B cell (primary cell): ENCODE measurements at regions not wholly inside any gene's neighbourhood (a gene's known extent, or its start where the extent isn't known, plus 50 kb on each side); places are given as distances from the start of the nearest gene placed in this dataset.

Experiments used
- EZH2 ChIP-seq: IDR thresholded peaks from 2 replicates; pipeline ENCODE4 v1.6.1; 2012; ENCODE audit warnings: borderline replicate concordance, low read depth, mild to moderate bottlenecking, moderate library complexity, low read length; ENCODE audit not compliant: insufficient read depth, poor library complexity, severe bottlenecking
- TF ChIP-seq, protein P1 (sequence below): fragments of 200-600 bp; IDR thresholded peaks from one replicate; pipeline ENCODE4 v1.8.0; 2022; ENCODE audit warnings: antibody characterized with exemption, mild to moderate bottlenecking

GRCh38 chr1:164417016-164417704 lies 141.8 kb upstream of the PBX1 start:
- TF ChIP-seq, protein P1, sequence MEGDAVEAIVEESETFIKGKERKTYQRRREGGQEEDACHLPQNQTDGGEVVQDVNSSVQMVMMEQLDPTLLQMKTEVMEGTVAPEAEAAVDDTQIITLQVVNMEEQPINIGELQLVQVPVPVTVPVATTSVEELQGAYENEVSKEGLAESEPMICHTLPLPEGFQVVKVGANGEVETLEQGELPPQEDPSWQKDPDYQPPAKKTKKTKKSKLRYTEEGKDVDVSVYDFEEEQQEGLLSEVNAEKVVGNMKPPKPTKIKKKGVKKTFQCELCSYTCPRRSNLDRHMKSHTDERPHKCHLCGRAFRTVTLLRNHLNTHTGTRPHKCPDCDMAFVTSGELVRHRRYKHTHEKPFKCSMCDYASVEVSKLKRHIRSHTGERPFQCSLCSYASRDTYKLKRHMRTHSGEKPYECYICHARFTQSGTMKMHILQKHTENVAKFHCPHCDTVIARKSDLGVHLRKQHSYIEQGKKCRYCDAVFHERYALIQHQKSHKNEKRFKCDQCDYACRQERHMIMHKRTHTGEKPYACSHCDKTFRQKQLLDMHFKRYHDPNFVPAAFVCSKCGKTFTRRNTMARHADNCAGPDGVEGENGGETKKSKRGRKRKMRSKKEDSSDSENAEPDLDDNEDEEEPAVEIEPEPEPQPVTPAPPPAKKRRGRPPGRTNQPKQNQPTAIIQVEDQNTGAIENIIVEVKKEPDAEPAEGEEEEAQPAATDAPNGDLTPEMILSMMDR, result no peak
- no peak for TF ChIP-seq EZH2
